ENCODE measurements at regions not wholly inside any gene's neighbourhood (a gene's known extent, or its start where the extent isn't known, plus 50 kb on each side); places are given as distances from the start of the nearest gene placed in this dataset.
"Not testable (repeated sequence)": the region's sequence is repeated elsewhere in the genome, so short reads cannot be mapped to it uniquely, and the experiment has no call there.

DNA sequence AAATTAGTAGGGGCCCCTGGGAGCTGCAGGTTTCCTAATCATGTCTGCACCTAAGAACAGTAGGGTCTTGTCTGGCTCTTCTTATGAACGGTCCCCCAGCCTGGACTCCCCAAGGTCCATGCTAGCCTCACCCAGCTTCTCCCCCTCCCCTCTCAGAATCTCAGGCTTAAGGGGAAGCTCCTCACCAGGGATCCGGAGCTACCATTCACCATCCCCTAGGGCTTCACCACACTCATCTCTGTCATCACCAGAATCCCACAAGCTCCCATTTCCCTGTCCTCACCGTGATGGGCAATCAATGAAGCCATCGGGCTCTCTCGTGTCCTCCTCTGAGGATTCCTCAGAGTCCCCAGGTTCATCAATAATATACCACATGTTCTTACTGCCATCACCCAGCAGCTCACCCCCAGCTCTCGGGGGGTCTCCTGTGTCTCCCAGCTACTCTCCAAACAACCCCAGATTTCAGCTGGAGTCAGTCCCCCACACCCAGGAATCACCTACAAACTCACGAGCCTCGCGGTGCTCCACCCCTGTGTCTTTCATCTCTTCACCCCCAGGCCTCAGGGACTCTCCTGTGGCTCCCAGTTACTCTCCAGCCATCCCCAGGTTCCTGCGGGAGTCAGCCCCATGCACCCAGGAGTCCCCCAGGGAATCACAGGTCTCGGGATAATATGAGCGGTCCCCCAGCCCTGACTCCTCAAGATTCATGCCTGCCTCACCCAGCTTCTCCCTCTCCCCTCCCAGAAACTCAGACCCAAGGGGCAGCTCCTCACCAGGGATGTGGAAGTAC lies 335.6 kb downstream of the CWH43 start:
- H3K4me1 ChIP-seq; intact Hi-C loops (cut with DNase I); DNase-seq; H3K27ac ChIP-seq; ATAC-seq; H3K27me3 ChIP-seq; H3K4me3 ChIP-seq; H3K36me3 ChIP-seq: not testable (repeated sequence)
- WGBS, 2 donors = 79 to 80% methylated on average over 12 of the region's 12 CpGs
- H3K9me3 ChIP-seq = peaks cover 0 to 17% (median 0%) of the 10 kb centered on the region in 11 donors

DNA sequence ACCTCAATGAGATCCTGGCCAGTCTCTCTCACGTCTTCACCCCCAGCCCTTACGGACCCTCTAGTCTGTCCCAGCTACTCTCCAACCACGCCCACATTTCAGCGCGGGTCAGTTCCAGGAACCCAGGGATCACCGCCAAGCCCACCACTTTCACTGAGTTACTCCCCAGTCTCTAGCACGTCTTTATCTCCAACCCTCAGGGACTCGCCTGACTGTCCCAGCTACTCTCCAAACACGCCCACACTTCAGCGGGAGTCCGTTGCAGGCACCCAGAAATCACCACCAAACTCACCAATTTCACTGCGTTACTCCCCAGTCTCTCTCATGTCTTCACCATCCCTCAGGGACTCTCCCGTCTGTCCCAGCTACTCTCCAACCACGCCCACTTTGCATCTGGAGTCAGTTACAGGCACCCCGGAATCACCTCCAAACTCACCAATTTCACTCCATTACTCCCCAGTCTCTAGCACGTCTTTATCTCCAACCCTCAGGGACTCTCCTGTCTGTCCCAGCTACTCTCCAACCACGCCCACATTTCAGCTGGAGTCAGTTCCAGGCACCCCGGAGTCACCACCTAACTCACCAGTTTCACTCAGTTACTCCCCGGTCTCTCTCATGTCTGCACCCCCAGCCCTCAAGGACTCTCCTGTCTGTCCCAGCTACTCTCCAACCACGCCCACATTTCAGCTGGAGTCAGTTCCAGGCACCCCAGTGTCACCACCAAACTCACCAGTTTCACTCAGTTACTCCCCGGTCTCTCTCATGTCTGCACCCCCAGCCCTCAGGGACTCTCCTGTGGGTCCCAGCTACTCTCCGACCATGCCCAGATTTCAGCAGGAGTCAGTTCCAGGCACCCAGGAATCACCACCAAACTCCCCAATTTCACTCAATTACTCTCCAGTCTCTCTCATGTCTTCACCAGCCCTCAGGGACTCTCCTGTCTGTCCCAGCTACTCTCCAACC lies 336.8 kb downstream of the CWH43 start:
- H3K4me3 ChIP-seq; H3K4me1 ChIP-seq; H3K36me3 ChIP-seq; DNase-seq; H3K27ac ChIP-seq; intact Hi-C loops (cut with DNase I); H3K27me3 ChIP-seq; ATAC-seq: not testable (repeated sequence)
- 71 to 72% methylated on average over 22 of the region's 22 CpGs for WGBS, 2 donors
- H3K9me3 ChIP-seq = peaks cover 0 to 17% (median 0%) of the 10 kb centered on the region in 11 donors

DNA sequence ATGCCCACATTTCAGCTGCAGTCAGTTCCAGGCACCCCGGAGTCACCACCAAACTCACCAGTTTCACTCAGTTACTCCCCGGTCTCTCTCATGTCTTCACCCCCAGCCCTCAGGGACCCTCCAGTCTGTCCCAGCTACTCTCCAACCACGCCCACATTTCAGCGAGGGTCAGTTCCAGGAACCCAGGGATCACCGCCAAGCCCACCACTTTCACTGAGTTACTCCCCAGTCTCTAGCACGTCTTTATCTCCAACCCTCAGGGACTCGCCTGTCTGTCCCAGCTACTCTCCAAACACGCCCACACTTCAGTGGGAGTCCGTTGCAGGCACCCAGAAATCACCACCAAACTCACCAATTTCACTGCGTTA lies 337.5 kb downstream of the CWH43 start:
- ATAC-seq; H3K4me3 ChIP-seq; H3K27ac ChIP-seq; DNase-seq; H3K27me3 ChIP-seq; H3K4me1 ChIP-seq; intact Hi-C loops (cut with DNase I); H3K36me3 ChIP-seq: not testable (repeated sequence)
- H3K9me3 ChIP-seq = peaks cover 0 to 17% (median 0%) of the 10 kb centered on the region in 11 donors
- 81% methylated on average over 6 of the region's 10 CpGs for WGBS, 2 donors

Measured in heart right ventricle (tissue), 16 donors.